ENCODE measurements at regions not wholly inside any gene's neighbourhood (a gene's known extent, or its start where the extent isn't known, plus 50 kb on each side); places are given as distances from the start of the nearest gene placed in this dataset.
"Not testable (repeated sequence)": the region's sequence is repeated elsewhere in the genome, so short reads cannot be mapped to it uniquely, and the experiment has no call there.

DNA sequence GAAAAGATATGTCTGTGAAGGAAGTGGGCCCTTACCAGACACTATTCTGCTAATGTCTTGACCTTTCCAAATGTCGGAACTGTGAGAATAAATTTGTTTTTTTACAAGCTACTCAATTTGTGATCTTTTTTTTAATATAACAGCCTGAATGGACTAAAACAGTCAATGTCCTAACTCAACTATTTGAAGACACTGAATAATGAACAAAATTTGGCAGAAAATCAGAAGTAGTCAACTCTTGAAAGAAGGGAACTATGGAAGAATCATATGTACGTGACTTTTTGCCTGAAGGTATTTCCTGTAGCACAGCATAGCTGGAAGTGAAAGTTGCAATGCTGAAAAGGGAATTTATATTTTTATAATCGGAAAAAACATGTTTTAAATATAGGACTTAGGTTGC lies 351.8 kb upstream of the TFPI start:
- H3K4me3 ChIP-seq, result peak overlapping the region; percentile 33; the same call in 1 of the 2 replicates
- no peak overlapping the region for H3K9ac ChIP-seq (ENCODE audit: insufficient read length)
- peak overlapping the region; percentile 33; the same call in 1 of the 2 replicates for H3K27ac ChIP-seq
- DNase-seq (ENCODE audit: low read depth, low spot score), result peak; percentile 65
- no peaks in the 10 kb centered on the region for H3K36me3 ChIP-seq (ENCODE audit: insufficient read depth, low read length)
- no peak for TF ChIP-seq POLR2AphosphoS5 (IDR thresholded peaks at IDR 0.05; ENCODE audit: borderline replicate concordance, low read depth, low read length)
- no peak for TF ChIP-seq FOXP2 (optimal IDR thresholded peaks at IDR 0.05; ENCODE audit: control extremely low read depth, extremely low read length, insufficient read depth)
- no peak for TF ChIP-seq EZH2 (IDR thresholded peaks at IDR 0.05)
- no peaks in the 10 kb centered on the region for H3K9me3 ChIP-seq (ENCODE audit: low read depth, low read length)

DNA sequence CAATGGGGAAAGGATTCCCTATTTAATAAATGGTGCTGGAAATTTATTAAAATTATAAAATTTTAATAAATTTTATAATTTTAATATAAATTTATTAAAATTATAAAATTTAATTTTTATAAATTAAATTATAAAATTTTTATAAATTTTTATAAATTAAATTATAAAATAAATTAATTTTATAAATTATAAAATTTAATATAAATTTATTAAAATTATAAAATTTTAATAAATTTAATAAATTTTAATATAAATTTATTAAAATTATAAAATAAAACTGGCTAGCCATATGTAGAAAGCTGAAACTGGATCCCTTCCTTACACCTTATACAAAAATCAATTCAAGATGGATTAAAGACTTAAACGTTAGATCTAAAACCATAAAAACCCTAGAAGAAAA lies 356.7 kb upstream of the TFPI start:
- H3K9me3 ChIP-seq (ENCODE audit: low read depth, low read length); H3K4me3 ChIP-seq; H3K27ac ChIP-seq; H3K36me3 ChIP-seq (ENCODE audit: insufficient read depth, low read length); H3K9ac ChIP-seq (ENCODE audit: insufficient read length); DNase-seq (ENCODE audit: low read depth, low spot score): not testable (repeated sequence)

- Histone ChIP-seq H3K9ac (ENCODE audit: insufficient read length) (no peak overlapping the region), H3K4me3 (no peak overlapping the region), H3K9me3 (ENCODE audit: low read depth, low read length) (no peaks in the 10 kb centered on the region), H3K36me3 (ENCODE audit: insufficient read depth, low read length) (no peaks in the 10 kb centered on the region), H3K27ac (no peak overlapping the region)
- TF ChIP-seq EZH2 (IDR thresholded peaks at IDR 0.05) (no peak), FOXP2 (optimal IDR thresholded peaks at IDR 0.05; ENCODE audit: control extremely low read depth, extremely low read length, insufficient read depth) (no peak), POLR2AphosphoS5 (IDR thresholded peaks at IDR 0.05; ENCODE audit: borderline replicate concordance, low read depth, low read length) (no peak)
- no peak for DNase-seq (ENCODE audit: low read depth, low spot score)
These were observed 358.7 kb upstream of the TFPI start for GRCh38 chr2:187912950-187913349.

DNA sequence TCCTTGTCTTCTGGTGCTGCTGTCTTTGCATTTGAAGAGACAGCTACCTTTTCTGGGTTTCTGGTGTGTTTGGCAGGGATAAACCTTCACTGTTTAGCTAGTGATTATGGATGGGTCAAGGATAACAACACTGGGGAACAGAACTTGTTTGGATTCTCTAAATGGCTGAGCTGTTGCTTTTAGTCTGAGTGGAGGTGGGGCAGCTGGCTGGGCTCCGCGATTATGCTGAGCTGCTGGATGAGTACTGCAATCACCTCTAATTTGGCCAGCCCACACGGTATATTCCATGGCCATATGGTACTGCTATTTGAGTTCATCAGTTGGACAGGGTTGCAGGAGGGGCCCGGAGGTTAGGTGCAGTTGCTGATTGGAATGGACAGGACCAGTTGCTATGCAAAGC lies 361.6 kb upstream of the TFPI start:
- H3K36me3 ChIP-seq (ENCODE audit: insufficient read depth, low read length), result no peaks in the 10 kb centered on the region

DNA sequence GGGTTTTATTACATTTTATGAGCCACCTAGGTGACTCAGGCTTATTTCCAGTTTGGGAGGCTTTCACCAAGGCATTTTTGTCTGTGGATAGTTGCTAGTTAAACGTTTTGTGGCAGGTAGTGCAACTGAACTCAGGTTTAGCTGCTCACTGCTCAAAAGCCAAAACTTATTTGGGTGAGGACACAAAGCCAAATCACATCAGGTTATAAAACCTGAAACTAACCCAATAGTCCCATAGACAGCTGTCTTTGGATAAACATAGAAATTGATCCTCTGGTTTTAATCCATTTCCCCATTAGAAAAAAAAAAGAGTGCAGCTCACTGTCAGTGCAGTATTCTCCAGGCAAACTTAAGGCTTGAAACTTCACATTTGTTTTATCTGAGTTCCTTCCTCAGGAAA lies 362.6 kb upstream of the TFPI start:
- no peaks in the 10 kb centered on the region for H3K9me3 ChIP-seq (ENCODE audit: low read depth, low read length)
- H3K4me3 ChIP-seq, result no peak overlapping the region
- DNase-seq (ENCODE audit: low read depth, low spot score), result no peak
- no peak overlapping the region for H3K27ac ChIP-seq
- TF ChIP-seq POLR2AphosphoS5 (IDR thresholded peaks at IDR 0.05; ENCODE audit: borderline replicate concordance, low read depth, low read length), result no peak
- TF ChIP-seq FOXP2 (optimal IDR thresholded peaks at IDR 0.05; ENCODE audit: control extremely low read depth, extremely low read length, insufficient read depth), result no peak
- TF ChIP-seq EZH2 (IDR thresholded peaks at IDR 0.05), result no peak
- no peaks in the 10 kb centered on the region for H3K36me3 ChIP-seq (ENCODE audit: insufficient read depth, low read length)
- no peak overlapping the region for H3K9ac ChIP-seq (ENCODE audit: insufficient read length)

More for the DNA sequence above, 361.6 kb upstream of the TFPI start:
- Histone ChIP-seq H3K9ac (ENCODE audit: insufficient read length) (no peak overlapping the region), H3K9me3 (ENCODE audit: low read depth, low read length) (no peaks in the 10 kb centered on the region), H3K27ac (no peak overlapping the region), H3K4me3 (no peak overlapping the region)
- TF ChIP-seq POLR2AphosphoS5 (IDR thresholded peaks at IDR 0.05; ENCODE audit: borderline replicate concordance, low read depth, low read length) (no peak), FOXP2 (optimal IDR thresholded peaks at IDR 0.05; ENCODE audit: control extremely low read depth, extremely low read length, insufficient read depth) (no peak), EZH2 (IDR thresholded peaks at IDR 0.05) (no peak)
- no peak for DNase-seq (ENCODE audit: low read depth, low spot score)

- Histone ChIP-seq H3K9ac (ENCODE audit: insufficient read length) (no peak overlapping the region), H3K36me3 (ENCODE audit: insufficient read depth, low read length) (no peaks in the 10 kb centered on the region), H3K4me3 (no peak overlapping the region), H3K9me3 (ENCODE audit: low read depth, low read length) (no peaks in the 10 kb centered on the region), H3K27ac (no peak overlapping the region)
- no peak for DNase-seq (ENCODE audit: low read depth, low spot score)
- TF ChIP-seq EZH2 (IDR thresholded peaks at IDR 0.05) (no peak), FOXP2 (optimal IDR thresholded peaks at IDR 0.05; ENCODE audit: control extremely low read depth, extremely low read length, insufficient read depth) (no peak), POLR2AphosphoS5 (IDR thresholded peaks at IDR 0.05; ENCODE audit: borderline replicate concordance, low read depth, low read length) (no peak)
These were observed 363.3 kb upstream of the TFPI start for GRCh38 chr2:187917535-187917934.

GRCh38 chr2:187918996-187919821 lies 365.0 kb upstream of the TFPI start:
- Histone ChIP-seq H3K9ac (ENCODE audit: insufficient read length) (no peak overlapping the region), H3K4me3 (no peak overlapping the region), H3K36me3 (ENCODE audit: insufficient read depth, low read length) (no peaks in the 10 kb centered on the region), H3K27ac (no peak overlapping the region), H3K9me3 (ENCODE audit: low read depth, low read length) (no peaks in the 10 kb centered on the region)
- TF ChIP-seq FOXP2 (optimal IDR thresholded peaks at IDR 0.05; ENCODE audit: control extremely low read depth, extremely low read length, insufficient read depth) (no peak), POLR2AphosphoS5 (IDR thresholded peaks at IDR 0.05; ENCODE audit: borderline replicate concordance, low read depth, low read length) (no peak), EZH2 (IDR thresholded peaks at IDR 0.05) (no peak)
- DNase-seq (ENCODE audit: low read depth, low spot score), result no peak

DNA sequence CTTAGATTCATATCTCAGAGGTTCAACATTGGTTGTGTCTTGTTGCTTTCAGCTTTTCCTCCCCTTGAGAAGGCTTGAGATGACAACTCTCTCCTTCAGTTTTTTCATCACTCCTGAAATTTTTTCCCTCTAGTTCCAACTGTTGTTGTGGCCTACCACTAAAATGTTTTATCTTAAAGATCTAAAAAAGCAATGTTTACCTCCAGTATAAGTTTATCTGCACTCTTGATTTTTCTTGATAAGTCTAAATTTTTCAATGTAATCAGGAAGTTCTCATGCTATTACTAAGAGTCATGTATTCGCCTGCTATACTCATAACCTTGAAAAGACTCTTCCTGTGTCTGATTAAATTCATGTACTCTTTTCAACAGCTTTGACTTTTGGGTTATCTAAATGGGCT lies 366.3 kb upstream of the TFPI start:
- Histone ChIP-seq H3K36me3 (ENCODE audit: insufficient read depth, low read length) (no peaks in the 10 kb centered on the region), H3K27ac (no peak overlapping the region), H3K9me3 (ENCODE audit: low read depth, low read length) (no peaks in the 10 kb centered on the region), H3K9ac (ENCODE audit: insufficient read length) (no peak overlapping the region), H3K4me3 (no peak overlapping the region)
- TF ChIP-seq FOXP2 (optimal IDR thresholded peaks at IDR 0.05; ENCODE audit: control extremely low read depth, extremely low read length, insufficient read depth) (no peak), EZH2 (IDR thresholded peaks at IDR 0.05) (no peak), POLR2AphosphoS5 (IDR thresholded peaks at IDR 0.05; ENCODE audit: borderline replicate concordance, low read depth, low read length) (no peak)
- DNase-seq (ENCODE audit: low read depth, low spot score), result no peak

GRCh38 chr2:187922846-187923245 lies 368.6 kb upstream of the TFPI start:
- Histone ChIP-seq H3K9ac (ENCODE audit: insufficient read length) (no peak overlapping the region), H3K27ac (no peak overlapping the region), H3K4me3 (no peak overlapping the region), H3K36me3 (ENCODE audit: insufficient read depth, low read length) (no peaks in the 10 kb centered on the region), H3K9me3 (ENCODE audit: low read depth, low read length) (no peaks in the 10 kb centered on the region)
- TF ChIP-seq FOXP2 (optimal IDR thresholded peaks at IDR 0.05; ENCODE audit: control extremely low read depth, extremely low read length, insufficient read depth) (no peak), POLR2AphosphoS5 (IDR thresholded peaks at IDR 0.05; ENCODE audit: borderline replicate concordance, low read depth, low read length) (no peak), EZH2 (IDR thresholded peaks at IDR 0.05) (no peak)
- DNase-seq (ENCODE audit: low read depth, low spot score), result no peak
